ENCODE measurements at regions not wholly inside any gene's neighbourhood (a gene's known extent, or its start where the extent isn't known, plus 50 kb on each side); places are given as distances from the start of the nearest gene placed in this dataset.

DNA sequence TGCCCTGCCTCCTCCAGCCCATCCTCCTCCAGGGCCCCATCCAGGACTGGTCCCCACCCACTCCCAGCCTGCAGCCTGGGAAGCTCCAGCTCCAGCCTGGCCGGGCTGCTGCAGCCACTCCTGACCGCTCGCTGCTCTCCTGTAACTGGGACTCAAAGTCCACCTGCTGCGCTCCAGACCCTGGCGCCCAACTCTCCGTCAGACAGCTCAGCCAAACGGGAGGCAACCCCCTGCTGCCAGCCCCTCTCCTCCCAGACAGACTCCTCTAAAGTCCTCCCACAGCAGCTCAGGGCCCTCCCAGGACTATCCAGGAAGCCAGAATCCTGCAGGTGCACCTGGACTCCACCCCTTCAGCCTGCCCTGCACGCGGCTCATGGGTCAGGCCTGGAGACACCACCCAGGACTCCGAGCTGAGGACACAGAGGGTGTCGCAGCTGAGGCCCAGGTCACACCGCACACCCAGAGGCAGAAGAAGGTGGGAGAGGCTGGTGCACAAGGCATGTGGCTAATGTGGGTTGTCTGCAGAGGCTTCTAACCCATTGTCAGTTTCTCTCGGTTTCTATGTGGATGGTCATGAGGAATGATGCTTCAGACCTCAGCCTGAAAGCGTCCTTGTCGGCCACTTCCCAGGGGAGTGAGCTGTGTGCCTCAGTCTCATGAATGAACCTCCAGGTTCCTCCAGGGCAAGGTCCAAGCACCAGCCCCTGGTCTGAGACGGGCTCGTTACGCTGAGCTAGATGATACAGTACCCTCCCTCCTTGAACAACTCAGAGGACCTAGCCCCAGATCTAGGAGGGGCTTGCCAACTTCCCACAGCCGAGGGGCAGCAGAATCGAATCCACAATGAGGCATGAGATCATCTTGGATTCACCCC is 1514.8 kb downstream of the TBC1D22A start:
- TF ChIP-seq, protein P1, sequence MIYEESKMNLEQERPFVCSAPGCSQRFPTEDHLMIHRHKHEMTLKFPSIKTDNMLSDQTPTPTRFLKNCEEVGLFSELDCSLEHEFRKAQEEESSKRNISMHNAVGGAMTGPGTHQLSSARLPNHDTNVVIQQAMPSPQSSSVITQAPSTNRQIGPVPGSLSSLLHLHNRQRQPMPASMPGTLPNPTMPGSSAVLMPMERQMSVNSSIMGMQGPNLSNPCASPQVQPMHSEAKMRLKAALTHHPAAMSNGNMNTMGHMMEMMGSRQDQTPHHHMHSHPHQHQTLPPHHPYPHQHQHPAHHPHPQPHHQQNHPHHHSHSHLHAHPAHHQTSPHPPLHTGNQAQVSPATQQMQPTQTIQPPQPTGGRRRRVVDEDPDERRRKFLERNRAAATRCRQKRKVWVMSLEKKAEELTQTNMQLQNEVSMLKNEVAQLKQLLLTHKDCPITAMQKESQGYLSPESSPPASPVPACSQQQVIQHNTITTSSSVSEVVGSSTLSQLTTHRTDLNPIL (CRISPR knock-in tag; IDR thresholded peaks at IDR 0.05; ENCODE audit: low read depth), result no peak
- TF ChIP-seq ZC3H10 (CRISPR knock-in tag; IDR thresholded peaks at IDR 0.05) (no peak), SNAI2 (CRISPR knock-in tag; IDR thresholded peaks at IDR 0.05) (no peak)

Measured in SK-N-SH treated with all-trans-retinoic acid at 6 μM for 48 hours (cell line).